ENCODE measurements at regions not wholly inside any gene's neighbourhood (a gene's known extent, or its start where the extent isn't known, plus 50 kb on each side); places are given as distances from the start of the nearest gene placed in this dataset.

- Histone ChIP-seq H3K27me3 (ENCODE audit: insufficient read depth, low read length) (no peaks in the 10 kb centered on the region), H3K9me2 (ENCODE audit: insufficient read depth) (no peaks in the 10 kb centered on the region), H2AFZ (ENCODE audit: low read depth, low read length, poor library complexity, severe bottlenecking) (no peak overlapping the region), H3K36me3 (ENCODE audit: control insufficient read depth in 1 of 2, insufficient read depth in 2 of 2, low read length in 2 of 2) (no peaks in the 10 kb centered on the region), H3K9ac (ENCODE audit: low read length) (no peak overlapping the region), H3K4me2 (ENCODE audit: low read length) (no peak overlapping the region), H3K79me2 (ENCODE audit: insufficient read depth, low read length) (no peaks in the 10 kb centered on the region), H3K27ac (ENCODE audit: low read depth, low read length) (no peak overlapping the region), H4K20me1 (ENCODE audit: insufficient read depth) (no peaks in the 10 kb centered on the region), H3K9me3 (ENCODE audit: control insufficient read depth in 1 of 2, insufficient read depth in 1 of 2, low read depth in 1 of 2, low read length in 2 of 2) (no peaks in the 10 kb centered on the region), H3K4me3 (replicated peaks in 1 of 2; ENCODE audit: low read depth in 1 of 2, low read length in 2 of 2) (no peak overlapping the region), H3K4me1 (ENCODE audit: control insufficient read depth in 1 of 2, insufficient read depth in 2 of 2, low read length in 2 of 2) (no peaks in the 10 kb centered on the region)
- ATAC-seq (no peak), DNase-seq (ENCODE audit: low read depth, low spot score) (no peak)
- intact Hi-C loops (cut with micrococcal nuclease), result no loop called here
- ChIA-PET RAD21 (ENCODE audit: low non-redundant PET in 1 of 2, low total read pairs in 2 of 2, uncharacterized antibody in 2 of 2, unreplicated experiment in 2 of 2) (no interaction called here), CTCF (no interaction called here), POLR2A (no interaction called here)
- TF ChIP-seq FOSL1 (IDR thresholded peaks at IDR 0.05; ENCODE audit: low read depth) (no peak), JUND (IDR thresholded peaks at IDR 0.05) (no peak), ZFX (IDR thresholded peaks at IDR 0.05) (no peak), RAD21 (IDR thresholded peaks at IDR 0.05; ENCODE audit: low read depth) (no peak), CTCF (IDR thresholded peaks at IDR 0.05 in 2 of 3, conservative IDR thresholded peaks at IDR 0.05 in 1 of 3; ENCODE audit: borderline replicate concordance in 1 of 3, insufficient read depth in 1 of 3, low read depth in 2 of 3, low read length in 2 of 3) (no peak), ZNF274 (IDR thresholded peaks at IDR 0.05; ENCODE audit: low read depth, low read length) (no peak), EZH2 (IDR thresholded peaks at IDR 0.05) (no peak), CBX3 (IDR thresholded peaks at IDR 0.05; ENCODE audit: low read depth) (no peak), EZH2phosphoT487 (IDR thresholded peaks at IDR 0.05; ENCODE audit: borderline replicate concordance) (no peak), SIN3A (IDR thresholded peaks at IDR 0.05; ENCODE audit: low read depth) (no peak), YY1 (IDR thresholded peaks at IDR 0.05; ENCODE audit: extremely low read depth, insufficient replicate concordance, low read depth, low read length) (no peak)
- TF ChIP-seq, protein P1, sequence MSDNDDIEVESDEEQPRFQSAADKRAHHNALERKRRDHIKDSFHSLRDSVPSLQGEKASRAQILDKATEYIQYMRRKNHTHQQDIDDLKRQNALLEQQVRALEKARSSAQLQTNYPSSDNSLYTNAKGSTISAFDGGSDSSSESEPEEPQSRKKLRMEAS (IDR thresholded peaks at IDR 0.05), result no peak
- TF ChIP-seq, protein P2, sequence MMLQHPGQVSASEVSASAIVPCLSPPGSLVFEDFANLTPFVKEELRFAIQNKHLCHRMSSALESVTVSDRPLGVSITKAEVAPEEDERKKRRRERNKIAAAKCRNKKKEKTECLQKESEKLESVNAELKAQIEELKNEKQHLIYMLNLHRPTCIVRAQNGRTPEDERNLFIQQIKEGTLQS (IDR thresholded peaks at IDR 0.05), result no peak
- BruUV-seq (replicated peaks), result no TSS peak
Measured at GRCh38 chr6:80690551-80691131, 584.2 kb downstream of the BCKDHB start.
